Endothelial cell of umbilical vein (primary cell): ENCODE measurements at regions not wholly inside any gene's neighbourhood (a gene's known extent, or its start where the extent isn't known, plus 50 kb on each side); places are given as distances from the start of the nearest gene placed in this dataset.

ENCODE experiments used
- BruUV-seq: library from RNA; stranded (reverse); fragments of 400-500 nt; replicated peaks from 2 replicates; lab custom pipeline; 2021; lab: Mats Ljungman, UMichigan
- CTCF ChIA-PET: fragments of 300-600, 350-600 bp; sonication (Branson Sonifier 250); formaldehyde crosslinking; loops from one replicate; lab custom pipeline; 2021; ENCODE audit warnings: antibody characterized with exemption, inconsistent platforms; lab: Charles Lee
- POLR2A ChIA-PET: fragments of 300-600, 350-600 bp; sonication (Branson Sonifier 250); formaldehyde crosslinking; loops from one replicate; lab custom pipeline; 2021; ENCODE audit warnings: antibody characterized with exemption, inconsistent platforms; lab: Charles Lee
- DNase-seq: peaks from one replicate; pipeline ENCODE4 v3.0.0-alpha.2; 2011; ENCODE audit warnings: low read depth, low spot score
- FAIRE-seq: peaks from 2 replicates; lab custom pipeline; 2011; peaks lifted over from hg19 to GRCh38; lab: Jason Lieb, UNC
- H2AFZ ChIP-seq: 2 replicates; pipeline ENCODE4 v1.6.0; 2012; ENCODE audit warnings: low read depth, low read length, control low read depth, inconsistent platforms
- H3K27ac ChIP-seq: 2 replicates; pipeline ENCODE4 v1.5.1; 2011; ENCODE audit warnings: low read depth, mild to moderate bottlenecking, control low read depth, low read length, moderate library complexity; ENCODE audit not compliant: insufficient read depth
- H3K27me3 ChIP-seq, 2 experiments: 2 replicates each; pipeline versions ENCODE4 v1.6.0 to v1.6.1; 2011; ENCODE audit warnings: low read length in 2 of 2, mixed read lengths in 1 of 2; ENCODE audit not compliant: control insufficient read depth in 2 of 2, insufficient read depth in 2 of 2
- H3K36me3 ChIP-seq, 2 experiments: 2 replicates in 1 of 2; 3 replicates in 1 of 2; pipeline ENCODE4 v1.5.1; 2011; ENCODE audit warnings: low read length in 2 of 2, mild to moderate bottlenecking in 1 of 2, moderate library complexity in 1 of 2; ENCODE audit not compliant: control insufficient read depth in 2 of 2, insufficient read depth in 2 of 2; ENCODE audit errors: extremely low read depth in 1 of 2
- H3K4me1 ChIP-seq: 3 replicates; pipeline ENCODE4 v1.5.1; 2011; ENCODE audit warnings: mild to moderate bottlenecking, low read length; ENCODE audit not compliant: control insufficient read depth, insufficient read depth; ENCODE audit errors: extremely low read depth
- H3K4me2 ChIP-seq: 2 replicates; pipeline ENCODE4 v1.6.1; 2011; ENCODE audit warnings: low read length, control low read depth, mixed read lengths; ENCODE audit not compliant: insufficient read depth
- H3K4me3 ChIP-seq, 3 experiments: fragments of 200-600 bp in 1 of 3; sonication (generic), shearing (Covaris generic) in 1 of 3; replicated peaks in 1 of 3; 2 replicates each; pipeline ENCODE4 v1.5.1; 2011 to 2016; ENCODE audit warnings: control low read depth in 3 of 3, low read length in 3 of 3, mild to moderate bottlenecking in 2 of 3, inconsistent platforms in 1 of 3, low read depth in 1 of 3, moderate library complexity in 1 of 3; ENCODE audit not compliant: insufficient read depth in 1 of 3
- H3K79me2 ChIP-seq: 2 replicates; pipeline ENCODE4 v1.6.0; 2012; ENCODE audit warnings: low read length, inconsistent platforms; ENCODE audit not compliant: control insufficient read depth, insufficient read depth
- H3K9ac ChIP-seq: replicated peaks from 2 replicates; pipeline ENCODE3; 2011; ENCODE audit warnings: low read length, control low read depth; ENCODE audit not compliant: insufficient read depth; ENCODE audit errors: extremely low read depth
- H3K9me1 ChIP-seq: replicated peaks from 3 replicates; pipeline ENCODE4 v1.6.0; 2011; ENCODE audit warnings: mild to moderate bottlenecking, low read length; ENCODE audit not compliant: control insufficient read depth, insufficient read depth; ENCODE audit errors: extremely low read depth
- H3K9me3 ChIP-seq: replicated peaks from 2 replicates; pipeline ENCODE4 v1.5.1; 2012; ENCODE audit warnings: low read length, inconsistent platforms; ENCODE audit not compliant: control insufficient read depth, insufficient read depth
- H4K20me1 ChIP-seq: replicated peaks from 2 replicates; pipeline ENCODE3; 2011; ENCODE audit warnings: mild to moderate bottlenecking, low read length; ENCODE audit not compliant: control insufficient read depth, insufficient read depth; ENCODE audit errors: extremely low read depth
- FOS ChIP-seq: IDR thresholded peaks from 2 replicates; pipeline ENCODE4 v1.6.1; 2011; ENCODE audit warnings: mild to moderate bottlenecking, low read length, moderate library complexity, borderline replicate concordance; ENCODE audit not compliant: insufficient read depth
- GATA2 ChIP-seq: IDR thresholded peaks from 2 replicates; pipeline ENCODE4 v1.7.0; 2011; ENCODE audit warnings: low read depth, mild to moderate bottlenecking, moderate library complexity, mixed read lengths, low read length; ENCODE audit not compliant: insufficient read length, insufficient read depth
- MYC ChIP-seq: IDR thresholded peaks from one replicate; pipeline ENCODE4 v1.6.1; 2011; ENCODE audit warnings: mild to moderate bottlenecking, low read depth, low read length
- POLR2A ChIP-seq: IDR thresholded peaks from 2 replicates; pipeline ENCODE4 v1.6.1; 2012; ENCODE audit warnings: low read depth, mild to moderate bottlenecking, control low read depth, low read length
- dilution Hi-C: fragments of 300-500 bp; cut with MboI; formaldehyde crosslinking; loops from one replicate; pipeline ENCODE4 v1.15.0; 2019; ENCODE audit warnings: low sequenced_read_pairs; ENCODE audit not compliant: extremely low pct_ligation_motif_present
- intact Hi-C: fragments of 100-400 bp; cut with micrococcal nuclease; formaldehyde crosslinking; loops from one replicate; pipeline ENCODE4 v1.10.0; 2022
- TF ChIP-seq, protein P1 (sequence below): IDR thresholded peaks from 2 replicates; pipeline ENCODE4 v1.6.1; 2011; ENCODE audit not compliant: insufficient read depth, insufficient read length

- H3K9me3 ChIP-seq = peaks cover 3% of the 10 kb centered on the region
- CTCF ChIA-PET = no interaction called here
- H3K27ac ChIP-seq = no peak overlapping the region
These were observed 233.8 kb downstream of the GAS1 start for GRCh38 chr9:86713470-86713869.

DNA sequence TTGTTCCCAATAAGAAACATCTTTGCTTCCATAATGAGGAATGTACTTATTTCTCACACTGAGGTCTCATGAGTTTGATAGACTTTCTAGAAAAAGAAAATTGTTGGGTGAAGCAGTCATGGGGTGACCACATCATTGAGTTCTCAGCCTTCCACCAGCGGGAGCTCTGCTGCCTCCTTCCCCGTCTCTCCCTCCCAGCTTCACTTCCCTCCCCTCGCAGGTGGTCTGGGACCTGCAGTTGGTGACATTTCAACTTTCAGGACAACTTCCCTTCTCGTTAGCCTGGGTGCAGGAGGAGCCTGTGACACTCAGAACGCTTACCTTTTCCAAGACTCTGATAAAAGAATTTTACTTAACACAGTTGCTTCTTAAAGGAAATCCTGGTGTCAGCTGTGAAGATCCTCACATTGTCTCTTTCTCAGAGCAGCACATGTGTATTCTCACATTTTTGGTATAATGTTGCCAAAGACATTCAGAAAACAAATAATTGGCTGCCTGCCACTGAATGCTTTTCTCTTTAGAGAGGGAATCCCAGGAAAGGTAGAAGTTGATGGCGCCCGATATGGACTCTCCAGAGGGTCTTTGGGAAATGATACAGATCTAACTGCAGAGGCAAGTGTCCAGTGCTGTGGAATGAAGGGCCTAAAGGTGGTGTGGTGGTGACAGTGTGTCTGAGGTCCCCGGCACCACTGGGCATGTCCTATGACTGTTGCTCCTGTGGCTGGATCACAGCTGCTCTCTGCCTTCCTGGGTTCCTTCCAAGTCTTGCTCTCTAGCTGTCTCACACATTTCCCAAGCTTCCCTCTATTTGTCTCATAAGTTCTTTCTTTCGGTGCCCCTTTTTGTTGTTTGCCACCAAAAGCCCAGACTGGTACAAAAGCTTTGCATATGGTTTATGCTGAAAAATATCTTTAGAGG is 238.1 kb downstream of the GAS1 start:
- ChIA-PET POLR2A (no interaction called here), CTCF (interaction anchor here (0.7 kb wide), 1 partner anchor 538 kb away, joined by 3 read pairs; no protein-coding TSS in a partner anchor)
- Histone ChIP-seq H3K36me3 (no peaks in the 10 kb centered on the region), H3K9ac (no peak overlapping the region), H3K4me2 (no peak overlapping the region), H3K27me3 (no peaks in the 10 kb centered on the region), H3K27ac (no peak overlapping the region), H4K20me1 (no peaks in the 10 kb centered on the region), H3K4me3 (no peak overlapping the region), H3K4me1 (no peaks in the 10 kb centered on the region), H3K9me3 (peaks cover 3% of the 10 kb centered on the region), H3K79me2 (no peaks in the 10 kb centered on the region), H3K9me1 (no peaks in the 10 kb centered on the region), H2AFZ (no peak overlapping the region)
- no TSS peak for BruUV-seq
- intact Hi-C loops (no loop called here), dilution Hi-C loops (no loop called here)
- no peak for FAIRE-seq
- DNase-seq = no peak
- TF ChIP-seq FOS = no peak
- no peak for TF ChIP-seq MYC
- TF ChIP-seq, protein P1, sequence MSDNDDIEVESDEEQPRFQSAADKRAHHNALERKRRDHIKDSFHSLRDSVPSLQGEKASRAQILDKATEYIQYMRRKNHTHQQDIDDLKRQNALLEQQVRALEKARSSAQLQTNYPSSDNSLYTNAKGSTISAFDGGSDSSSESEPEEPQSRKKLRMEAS = no peak

More at GRCh38 chr9:86713470-86713869, 233.8 kb downstream of the GAS1 start:
- H3K27me3 ChIP-seq = no peaks in the 10 kb centered on the region
- DNase-seq (no peak), FAIRE-seq (no peak)
- no peaks in the 10 kb centered on the region for H3K4me1 ChIP-seq
- no peak overlapping the region for H3K4me3 ChIP-seq
- no TSS peak for BruUV-seq
- no peak for TF ChIP-seq MYC
- TF ChIP-seq, protein P1 = no peak
- TF ChIP-seq GATA2 = no peak
- TF ChIP-seq POLR2A = no peak
- H3K4me2 ChIP-seq = no peak overlapping the region
- H3K79me2 ChIP-seq = no peaks in the 10 kb centered on the region
- intact Hi-C loops = no loop called here
- dilution Hi-C loops = no loop called here
- no peak overlapping the region for H3K9ac ChIP-seq
- POLR2A ChIA-PET = no interaction called here
- H3K36me3 ChIP-seq = no peaks in the 10 kb centered on the region
- no peaks in the 10 kb centered on the region for H3K9me1 ChIP-seq
- no peak overlapping the region for H2AFZ ChIP-seq
- H4K20me1 ChIP-seq = no peaks in the 10 kb centered on the region
